HG03045 (cell line): ENCODE measurements at regions not wholly inside any gene's neighbourhood (a gene's known extent, or its start where the extent isn't known, plus 50 kb on each side); places are given as distances from the start of the nearest gene placed in this dataset.

Experiments used
- ATAC-seq: cut with Tn5 transposase; IDR thresholded peaks from one replicate; pipeline ENCODE4 v1.9.1; 2021; ENCODE audit warnings: mild to moderate bottlenecking, moderate library complexity; ENCODE audit not compliant: unreplicated experiment

GRCh38 chr13:72029981-72030380, 163.0 kb upstream of the DACH1 start:
- ATAC-seq, result no peak

GRCh38 chr13:72025836-72026235, 158.8 kb upstream of the DACH1 start:
- ATAC-seq, result no peak

- ATAC-seq, result no peak
Observed at GRCh38 chr13:72023895-72024294, 156.9 kb upstream of the DACH1 start.

- no peak for ATAC-seq
Observed at GRCh38 chr13:72005455-72005854, 138.5 kb upstream of the DACH1 start.

GRCh38 chr13:72004784-72005374, 137.9 kb upstream of the DACH1 start:
- no peak for ATAC-seq

- ATAC-seq, result no peak
Observed at GRCh38 chr13:72004246-72004645, 137.2 kb upstream of the DACH1 start.

GRCh38 chr13:71998223-71998622, 131.2 kb upstream of the DACH1 start:
- ATAC-seq, result no peak

GRCh38 chr13:71979616-71980015, 112.6 kb upstream of the DACH1 start:
- no peak for ATAC-seq

GRCh38 chr13:71977028-71977427, 110.0 kb upstream of the DACH1 start:
- no peak for ATAC-seq

GRCh38 chr13:71967990-71968389, 101.0 kb upstream of the DACH1 start:
- no peak for ATAC-seq

- ATAC-seq, result no peak
Observed at GRCh38 chr13:71964491-71965100, 97.6 kb upstream of the DACH1 start.

GRCh38 chr13:71962735-71963134, 95.7 kb upstream of the DACH1 start:
- ATAC-seq, result no peak

- ATAC-seq, result no peak
Observed at GRCh38 chr13:71962126-71962525, 95.1 kb upstream of the DACH1 start.

- no peak for ATAC-seq
Observed at GRCh38 chr13:71949441-71949840, 82.4 kb upstream of the DACH1 start.

- no peak for ATAC-seq
Observed at GRCh38 chr13:71939186-71939585, 72.2 kb upstream of the DACH1 start.

- no peak for ATAC-seq
Observed at GRCh38 chr13:71935166-71935840, 68.3 kb upstream of the DACH1 start.

- no peak for ATAC-seq
Observed at GRCh38 chr13:71924931-71925330, 57.9 kb upstream of the DACH1 start.

GRCh38 chr13:71922194-71922593, 55.2 kb upstream of the DACH1 start:
- no peak for ATAC-seq
